Astrocyte of the cerebellum (primary cell): ENCODE measurements at regions not wholly inside any gene's neighbourhood (a gene's known extent, or its start where the extent isn't known, plus 50 kb on each side); places are given as distances from the start of the nearest gene placed in this dataset.

Experiments
- DNase-seq: peaks from one replicate; pipeline ENCODE4 v3.0.0-alpha.2; 2011; ENCODE audit warnings: low read depth
- H3K4me3 ChIP-seq: 2 replicates; pipeline ENCODE4 v1.5.1; 2011; ENCODE audit warnings: mild to moderate bottlenecking, low read depth, low read length, moderate library complexity
- CTCF ChIP-seq: IDR thresholded peaks from 2 replicates; pipeline ENCODE4 v1.5.1; 2012; ENCODE audit warnings: low read length, low read depth, moderate library complexity, mild to moderate bottlenecking; ENCODE audit errors: missing control alignments
- in situ Hi-C: cut with HindIII; loops from 2 replicates; pipeline ENCODE4 v1.10.0; 2017; ENCODE audit warnings: low sequenced_read_pairs

DNA sequence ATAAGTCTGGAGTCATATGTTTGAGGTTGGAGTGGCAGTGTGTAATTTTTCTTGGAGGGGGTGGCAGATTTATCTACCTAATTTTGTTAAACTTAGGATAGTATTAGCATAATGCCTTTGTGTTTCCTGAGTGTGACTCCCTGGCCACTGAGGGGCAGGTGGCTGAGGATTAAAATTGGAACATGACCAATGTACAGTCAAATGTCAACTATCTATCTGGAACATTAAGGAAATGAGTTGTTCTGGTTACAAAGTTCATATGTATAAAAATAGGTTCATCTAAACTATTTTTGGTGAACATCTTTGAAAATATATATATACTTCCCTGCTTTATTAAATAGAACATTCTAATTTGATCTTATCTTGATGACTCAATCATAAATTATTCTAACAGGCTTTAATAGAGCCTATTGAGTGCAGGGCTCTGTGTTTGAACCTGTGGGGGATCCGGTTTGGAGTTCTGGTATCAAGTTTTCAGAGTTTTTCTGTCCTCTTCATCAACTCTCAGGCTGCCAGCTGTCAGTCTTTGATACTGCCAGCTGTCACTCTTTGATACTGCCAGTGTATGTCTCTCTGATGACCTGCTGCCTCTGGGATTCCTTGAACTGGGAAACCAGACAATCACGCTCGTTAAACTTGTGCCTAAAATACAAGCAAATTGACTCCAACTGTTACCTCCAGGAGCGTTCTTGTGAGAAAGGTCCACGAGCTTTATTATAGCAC is 309.6 kb downstream of the METTL15 start:
- no peak for TF ChIP-seq CTCF
- H3K4me3 ChIP-seq, result no peak overlapping the region
- no peak for DNase-seq
- in situ Hi-C loops, result no loop called here

DNA sequence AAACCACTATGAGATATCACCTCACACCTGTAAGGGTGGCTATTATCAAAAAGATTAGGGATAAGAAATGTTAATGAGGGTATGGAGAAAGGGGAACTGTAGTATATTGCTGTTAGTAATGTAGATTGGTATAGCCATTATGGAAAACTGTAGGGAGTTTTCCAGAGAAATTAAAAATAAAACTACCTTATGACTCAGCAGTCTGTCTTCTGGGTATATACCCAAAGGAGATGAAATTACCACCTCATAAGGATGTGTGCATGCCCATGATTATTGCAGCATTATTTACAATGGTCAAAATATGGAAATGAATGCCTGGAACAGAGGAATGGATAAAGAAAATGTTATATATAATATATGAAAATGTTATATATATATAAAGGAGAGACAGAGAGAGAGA is 303.8 kb downstream of the METTL15 start:
- H3K4me3 ChIP-seq, result no peak overlapping the region
- no peak for TF ChIP-seq CTCF
- DNase-seq, result no peak
- in situ Hi-C loops, result no loop called here

DNA sequence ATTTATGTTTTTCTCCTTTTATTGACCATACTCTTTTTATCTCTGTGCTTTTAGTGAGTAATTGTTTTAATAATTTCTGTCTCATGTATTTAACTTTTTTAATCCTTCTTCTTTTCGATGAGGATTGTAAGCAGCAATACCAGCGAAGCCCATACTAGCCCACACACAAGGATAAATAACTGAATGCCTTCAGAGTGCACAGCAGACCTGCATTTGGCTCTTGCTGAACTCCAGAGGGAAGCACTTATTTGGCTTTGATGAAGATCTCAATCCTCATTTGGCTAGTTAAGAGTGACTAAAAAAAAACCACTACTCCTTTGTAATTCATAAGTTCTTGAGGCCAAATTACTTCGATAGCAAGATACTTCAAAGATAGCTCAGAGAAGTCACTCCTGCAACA is 293.3 kb downstream of the METTL15 start:
- DNase-seq, result no peak
- in situ Hi-C loops, result no loop called here
- no peak for TF ChIP-seq CTCF
- H3K4me3 ChIP-seq, result no peak overlapping the region

DNA sequence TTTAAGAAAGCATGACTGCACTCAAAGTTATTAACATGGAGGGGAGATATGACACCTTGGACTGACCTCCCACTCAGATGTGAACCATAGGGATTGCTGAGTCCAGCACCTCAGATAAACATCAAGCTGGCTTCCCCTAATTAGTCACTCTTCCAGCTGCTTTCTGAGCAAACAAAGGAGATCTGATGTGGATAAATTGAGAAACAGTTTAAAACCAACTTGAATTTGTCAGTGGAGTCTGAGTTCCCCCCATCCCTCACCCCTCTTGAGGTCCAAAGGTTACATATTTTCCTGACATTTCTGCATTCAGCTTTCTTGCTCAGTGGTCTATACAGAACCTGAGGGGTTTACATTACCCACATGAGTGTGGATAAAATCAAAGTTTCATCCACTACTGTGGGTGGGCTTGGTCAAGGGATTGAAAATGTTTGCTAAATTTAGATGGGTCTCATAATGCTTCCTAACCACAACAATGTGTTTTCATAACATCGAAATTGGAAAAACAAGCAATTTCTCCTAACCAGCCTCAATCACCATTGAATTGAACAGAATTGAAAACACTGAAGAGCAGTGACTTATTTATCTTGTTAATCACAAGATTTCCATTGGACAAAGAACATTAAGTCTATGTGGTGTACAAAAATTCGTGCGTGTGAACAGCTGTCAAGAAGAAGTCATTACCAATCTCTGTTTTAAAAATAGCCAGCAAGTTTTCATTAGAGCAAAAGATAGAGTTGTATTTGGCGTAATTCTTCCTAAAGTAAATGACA is 292.3 kb downstream of the METTL15 start:
- TF ChIP-seq CTCF, result no peak
- peak; percentile 48 for DNase-seq
- no peak overlapping the region for H3K4me3 ChIP-seq
- in situ Hi-C loops, result no loop called here

DNA sequence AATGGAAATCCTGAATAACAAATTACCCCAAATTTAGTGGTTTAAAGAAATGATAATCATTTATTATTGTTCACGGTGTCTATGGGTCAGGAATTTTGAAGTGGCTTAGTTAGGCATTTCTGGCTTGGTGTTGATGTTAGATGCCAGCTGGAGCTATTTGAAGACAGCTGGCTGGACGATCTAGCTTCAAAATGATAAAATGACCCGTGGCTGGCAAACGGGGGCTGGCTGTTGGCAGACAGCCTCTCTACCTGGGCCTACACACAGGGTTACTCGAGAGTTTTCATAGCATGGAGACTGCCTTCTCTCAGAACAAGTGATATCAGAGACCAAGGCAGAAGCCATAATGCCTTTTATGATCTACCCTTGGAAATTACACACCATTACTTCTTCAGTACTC is 285.2 kb downstream of the METTL15 start:
- no peak for TF ChIP-seq CTCF
- no peak for DNase-seq
- H3K4me3 ChIP-seq, result no peak overlapping the region
- in situ Hi-C loops, result no loop called here

DNA sequence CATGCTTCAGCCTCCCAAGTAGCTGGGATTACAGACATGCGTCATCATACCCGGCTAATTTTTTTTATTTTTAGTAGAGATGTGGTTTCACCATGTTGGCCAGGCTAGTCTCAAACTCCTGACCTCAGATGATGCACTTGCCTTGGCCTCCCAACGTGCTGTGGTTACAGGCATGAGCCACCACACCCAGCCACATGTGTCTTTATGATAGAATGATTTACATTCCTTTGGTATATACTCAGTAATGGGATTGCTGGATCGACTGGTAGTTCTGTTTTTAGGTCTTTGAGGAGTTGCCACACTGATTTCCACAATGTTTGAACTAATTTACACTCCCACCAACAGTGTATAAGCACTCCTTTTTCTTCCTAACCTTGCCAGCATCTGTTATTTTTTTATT is 276.2 kb downstream of the METTL15 start:
- peak; percentile 97 for DNase-seq
- in situ Hi-C loops, result no loop called here

More for the DNA sequence above, 276.2 kb downstream of the METTL15 start:
- no peak overlapping the region for H3K4me3 ChIP-seq
- no peak for TF ChIP-seq CTCF
